A549 (cell line): ENCODE measurements at regions not wholly inside any gene's neighbourhood (a gene's known extent, or its start where the extent isn't known, plus 50 kb on each side); places are given as distances from the start of the nearest gene placed in this dataset.

Experiments
- CEBPB ChIP-seq, 2 experiments: fragments of >200 bp in 1 of 2; sonication (Bioruptor Twin) in 1 of 2; formaldehyde crosslinking in 1 of 2; IDR thresholded peaks; 2 replicates each; pipeline ENCODE4 v1.6.1; 2012 to 2016
- CHD4 ChIP-seq: fragments of 200-600 bp; sonication (generic); IDR thresholded peaks from 2 replicates; pipeline ENCODE4 v1.6.1; 2016; ENCODE audit warnings: antibody characterized with exemption, mild to moderate bottlenecking, borderline replicate concordance
- CTCF ChIP-seq: fragments of >200 bp; sonication (Bioruptor Twin); formaldehyde crosslinking; IDR thresholded peaks from 3 replicates; pipeline ENCODE4 v1.5.1; 2016
- ELK1 ChIP-seq: fragments of 150-350 bp; IDR thresholded peaks from 2 replicates; pipeline ENCODE4 v1.6.1; 2014; ENCODE audit warnings: low read depth, mild to moderate bottlenecking, low read length
- HDAC2 ChIP-seq: fragments of 200-600 bp; sonication (generic); IDR thresholded peaks from 2 replicates; pipeline ENCODE4 v1.6.1; 2016
- MAFK ChIP-seq: fragments of 450-650 bp; IDR thresholded peaks from 2 replicates; pipeline ENCODE4 v1.6.1; 2014; ENCODE audit not compliant: partially characterized antibody
- PHF8 ChIP-seq: fragments of 200-600 bp; sonication (generic); IDR thresholded peaks from 2 replicates; pipeline ENCODE4 v1.6.1; 2016; ENCODE audit warnings: low read depth, mild to moderate bottlenecking, antibody characterized with exemption, moderate library complexity, borderline replicate concordance
- POLR2A ChIP-seq: IDR thresholded peaks from 2 replicates; pipeline ENCODE4 v1.6.1; 2012; ENCODE audit warnings: mild to moderate bottlenecking, low read length
- RAD21 ChIP-seq, 2 experiments: fragments of >200 bp in 1 of 2; sonication (Bioruptor Twin) in 1 of 2; formaldehyde crosslinking in 1 of 2; IDR thresholded peaks in 1 of 2; conservative IDR thresholded peaks in 1 of 2; 2 replicates in 1 of 2; 3 replicates in 1 of 2; pipeline ENCODE4 v1.6.1; 2012 to 2018; ENCODE audit warnings: inconsistent platforms in 1 of 2
- RFX5 ChIP-seq: fragments of 450-650 bp; IDR thresholded peaks from 2 replicates; pipeline ENCODE4 v1.7.1; 2014; ENCODE audit warnings: antibody characterized with exemption, mild to moderate bottlenecking, moderate library complexity
- SMC3 ChIP-seq: fragments of >200 bp; sonication (Bioruptor Twin); formaldehyde crosslinking; IDR thresholded peaks from 3 replicates; pipeline ENCODE4 v1.6.1; 2018; ENCODE audit warnings: inconsistent platforms
- SREBF2 ChIP-seq: fragments of 450-650 bp; IDR thresholded peaks from 2 replicates; pipeline ENCODE4 v1.6.1; 2014; ENCODE audit warnings: mild to moderate bottlenecking, moderate library complexity
- ZC3H11A ChIP-seq: fragments of 450-650 bp; IDR thresholded peaks from 2 replicates; pipeline ENCODE4 v1.6.1; 2014; ENCODE audit warnings: antibody characterized with exemption, mild to moderate bottlenecking
- ZFP36 ChIP-seq: fragments of 450-650 bp; IDR thresholded peaks from 2 replicates; pipeline ENCODE4 v1.6.1; 2014; ENCODE audit warnings: borderline replicate concordance; ENCODE audit not compliant: partially characterized antibody

GRCh38 chr4:115228851-115229250 lies 115.4 kb upstream of the NDST4 start:
- TF ChIP-seq CHD4 (no peak), RAD21 (conservative IDR thresholded peaks at IDR 0.05 in 1 of 2, IDR thresholded peaks at IDR 0.05 in 1 of 2) (no peak), CTCF (no peak), HDAC2 (no peak), CEBPB (IDR thresholded peaks at IDR 0.05) (no peak), POLR2A (no peak), ZC3H11A (no peak), RFX5 (no peak), ELK1 (no peak), SMC3 (no peak), PHF8 (no peak), ZFP36 (no peak), SREBF2 (no peak), MAFK (no peak)
